HG02642 (cell line): ENCODE measurements at regions not wholly inside any gene's neighbourhood (a gene's known extent, or its start where the extent isn't known, plus 50 kb on each side); places are given as distances from the start of the nearest gene placed in this dataset.
"Not testable (repeated sequence)": the region's sequence is repeated elsewhere in the genome, so short reads cannot be mapped to it uniquely, and the experiment has no call there.

Experiments used
- ATAC-seq: cut with Tn5 transposase; IDR thresholded peaks from one replicate; pipeline ENCODE4 v1.9.1; 2021; ENCODE audit warnings: mild to moderate bottlenecking; ENCODE audit not compliant: unreplicated experiment, poor library complexity

DNA sequence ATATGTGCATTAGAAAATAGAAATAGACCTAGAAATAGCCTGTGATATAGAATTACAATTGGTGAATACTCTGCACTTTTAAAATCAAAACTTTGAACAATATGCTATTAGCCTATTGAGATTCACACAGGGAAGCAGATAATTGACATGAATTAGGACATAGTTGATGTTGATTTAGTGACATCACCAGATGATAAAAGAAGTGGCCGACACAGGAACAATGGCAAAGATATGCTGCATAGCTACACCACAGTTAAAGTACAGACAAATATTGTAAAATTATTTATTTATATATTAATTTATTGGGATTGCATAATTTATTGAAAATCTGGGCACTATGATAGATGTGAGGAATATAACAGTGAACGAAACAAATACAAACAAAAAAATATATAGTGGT, 261.5 kb upstream of the CCNH start:
- ATAC-seq: no peak

DNA sequence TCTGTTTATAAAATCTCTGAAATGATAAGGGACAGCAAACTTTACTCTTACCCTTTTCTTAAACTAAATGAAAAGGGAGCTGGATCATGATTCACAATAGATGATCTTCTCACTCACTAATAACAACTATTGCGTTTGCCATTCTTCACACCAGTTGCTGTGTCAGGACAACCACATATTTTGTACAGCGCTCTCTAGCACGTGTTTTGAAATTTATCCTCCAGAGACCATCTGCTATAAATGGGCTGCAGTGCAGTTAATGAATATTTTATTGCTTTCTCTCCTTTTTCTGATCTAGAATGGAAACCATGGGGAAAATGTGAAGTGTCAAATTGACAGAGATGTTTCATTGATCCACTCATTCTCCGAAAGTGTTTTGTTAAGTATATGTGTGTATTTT, 258.4 kb upstream of the CCNH start:
- no peak for ATAC-seq

DNA sequence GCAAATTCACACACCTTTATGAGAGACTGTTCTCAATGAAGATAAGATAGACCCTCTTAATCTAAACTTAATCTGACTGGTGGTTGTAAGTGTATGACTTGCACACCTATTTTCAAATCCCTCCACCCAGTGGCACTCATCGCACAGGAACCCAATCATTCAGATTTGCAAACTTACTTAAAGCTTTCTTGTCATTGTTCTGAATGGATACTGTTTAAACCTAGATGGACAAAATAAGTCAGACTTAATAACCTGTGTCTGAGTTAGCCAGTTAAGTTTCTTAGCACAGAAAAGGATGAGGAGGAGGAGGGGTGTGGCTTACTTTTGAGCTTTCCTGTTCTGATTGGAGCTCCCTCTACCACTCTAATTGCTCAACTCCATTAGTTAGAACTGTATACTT, 252.4 kb upstream of the CCNH start:
- no peak for ATAC-seq

DNA sequence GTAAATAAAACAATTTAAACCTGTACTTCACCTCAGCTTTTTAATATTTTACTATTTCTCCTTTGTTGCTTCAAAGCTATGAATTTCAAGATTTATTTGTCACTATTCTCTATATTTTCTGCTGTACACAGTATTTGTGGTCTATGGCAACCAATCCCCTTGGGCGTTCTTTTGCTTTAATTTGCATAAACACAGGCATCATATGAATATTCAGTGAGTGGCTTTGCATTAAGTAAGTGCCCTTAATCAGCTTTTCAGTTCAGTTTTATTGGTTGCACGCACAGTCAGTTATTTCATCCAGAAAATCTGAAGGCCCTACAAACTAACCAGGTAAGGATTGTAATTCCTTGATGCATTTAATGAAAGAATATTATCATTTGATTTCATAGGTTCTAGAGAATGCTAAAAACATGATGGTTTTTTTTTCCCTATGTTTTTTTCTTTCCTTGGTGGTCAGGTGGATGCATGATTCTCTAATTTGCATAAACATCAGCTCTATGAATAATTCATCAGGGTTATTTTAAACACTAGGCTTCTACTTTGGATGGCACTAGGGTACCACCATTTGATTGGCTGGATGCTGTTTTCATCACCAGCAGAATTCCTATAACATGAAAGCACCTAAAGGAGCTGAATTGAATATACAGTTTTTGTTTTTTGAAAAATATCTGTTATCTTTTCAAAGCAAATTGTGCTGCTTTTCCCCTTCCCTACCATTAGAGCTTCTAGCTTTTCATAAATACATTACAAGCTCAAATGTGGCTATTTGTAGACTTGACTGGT, 249.2 kb upstream of the CCNH start:
- no peak for ATAC-seq

DNA sequence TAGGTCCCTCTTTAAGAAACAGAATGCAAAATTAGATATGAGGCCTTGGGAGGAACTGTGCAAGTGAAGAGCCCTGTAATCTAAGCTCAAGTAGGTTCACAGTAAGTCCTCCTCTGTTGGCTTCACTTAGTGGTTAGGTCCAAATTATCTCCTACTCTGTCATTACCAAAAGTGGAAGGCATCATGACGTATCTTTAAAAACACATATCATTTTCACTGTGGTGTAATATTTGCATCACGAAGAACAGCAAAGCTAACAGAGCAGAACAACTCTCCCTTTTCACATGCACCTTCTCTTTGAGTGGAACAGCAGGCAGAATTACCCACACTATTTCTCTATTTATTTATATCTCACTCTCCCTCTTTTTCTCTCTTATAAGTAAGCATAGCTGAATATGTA, 240.5 kb upstream of the CCNH start:
- ATAC-seq: no peak

DNA sequence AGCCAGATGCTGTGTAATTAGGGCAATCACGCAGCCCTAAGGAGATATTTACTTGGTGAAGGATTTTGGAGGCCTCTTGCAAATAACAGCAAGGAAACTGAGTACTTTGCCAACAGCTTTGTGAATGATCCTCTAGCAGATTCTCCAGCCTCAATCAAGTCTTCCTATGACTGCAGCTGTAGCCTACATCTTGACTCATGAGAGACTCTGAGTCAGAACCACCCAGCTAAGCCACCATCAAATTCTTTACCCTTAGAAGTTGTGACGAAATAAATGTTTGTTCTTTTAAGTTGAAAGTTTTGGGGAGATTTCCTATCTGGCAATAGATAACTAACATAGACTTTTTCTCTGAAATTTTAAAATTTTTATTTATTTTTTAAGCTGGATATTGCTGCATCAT, 237.6 kb upstream of the CCNH start:
- no peak for ATAC-seq

DNA sequence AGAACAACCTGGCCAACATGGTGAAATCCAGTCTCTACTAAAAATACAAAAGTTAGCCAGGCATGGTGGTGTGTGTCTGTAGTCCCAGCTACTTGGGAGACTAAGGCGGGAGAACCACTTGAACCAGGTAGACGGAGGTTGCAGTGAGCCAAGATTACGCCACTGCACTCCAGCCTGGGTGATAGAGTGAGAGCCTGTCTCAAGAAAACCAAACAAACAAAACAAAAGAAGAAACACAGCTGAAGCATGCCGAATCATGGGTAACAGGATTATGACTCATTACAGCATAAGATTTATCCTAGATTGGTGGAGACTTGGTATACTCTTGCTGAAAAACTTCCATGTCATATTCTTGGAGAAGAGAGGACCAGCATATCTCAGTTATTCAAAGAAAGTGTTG, 236.7 kb upstream of the CCNH start:
- no peak for ATAC-seq

DNA sequence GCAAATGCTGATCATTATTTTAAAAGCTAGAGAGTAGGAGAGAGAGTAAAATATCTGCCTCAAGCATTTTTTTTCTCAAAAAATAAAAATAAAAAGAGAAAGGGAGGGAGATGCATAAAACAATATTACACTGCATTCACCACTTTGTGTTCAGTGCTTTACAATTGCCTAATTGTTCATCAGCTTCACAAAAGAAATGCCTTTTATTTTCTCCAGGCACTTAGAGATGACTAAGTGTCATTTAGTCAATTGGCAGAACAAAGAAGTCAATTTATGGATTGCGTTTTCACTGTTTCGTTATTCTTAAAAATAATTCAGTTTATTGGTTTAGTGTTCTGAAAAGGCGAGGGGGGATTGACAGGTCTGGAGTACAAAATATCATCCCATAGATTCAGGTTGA, 232.5 kb upstream of the CCNH start:
- no peak for ATAC-seq

DNA sequence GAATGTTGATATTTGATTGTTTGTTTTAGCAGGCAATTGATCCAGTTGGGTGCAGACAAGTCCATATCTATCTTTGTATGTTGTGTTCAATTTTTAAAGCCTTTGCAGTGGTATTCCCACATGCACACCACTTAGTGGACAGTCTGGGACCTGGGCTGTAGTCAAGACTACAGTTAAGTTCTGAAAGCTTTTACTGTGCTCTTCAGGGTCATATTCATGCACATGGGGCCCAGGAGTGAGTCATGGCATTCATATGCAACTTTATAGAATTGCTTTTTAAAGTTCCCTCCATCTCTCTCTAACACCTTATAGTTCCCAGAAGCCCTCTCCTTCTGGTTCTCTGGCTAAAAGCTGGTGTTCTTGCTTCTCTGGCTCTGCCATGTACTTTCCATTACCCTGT, 228.2 kb upstream of the CCNH start:
- no peak for ATAC-seq

DNA sequence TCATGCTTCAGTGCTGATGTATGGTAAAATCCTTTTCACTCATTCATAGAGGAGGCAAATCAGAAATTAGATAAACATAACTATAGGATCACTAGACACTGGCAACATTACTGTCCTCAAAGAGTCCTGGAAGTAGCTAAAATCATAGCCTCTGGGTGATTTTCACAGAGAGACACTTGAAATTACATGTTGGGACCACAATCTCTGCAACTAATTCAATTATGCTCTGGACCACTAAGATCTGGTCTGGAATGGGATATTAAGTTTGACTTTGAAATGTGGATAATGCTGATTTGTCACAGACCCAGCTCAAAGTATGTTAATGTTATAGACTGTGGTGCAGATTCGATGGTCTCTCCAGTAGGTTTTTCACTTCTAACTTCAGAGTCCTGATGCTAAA, 214.6 kb upstream of the CCNH start:
- ATAC-seq: no peak

DNA sequence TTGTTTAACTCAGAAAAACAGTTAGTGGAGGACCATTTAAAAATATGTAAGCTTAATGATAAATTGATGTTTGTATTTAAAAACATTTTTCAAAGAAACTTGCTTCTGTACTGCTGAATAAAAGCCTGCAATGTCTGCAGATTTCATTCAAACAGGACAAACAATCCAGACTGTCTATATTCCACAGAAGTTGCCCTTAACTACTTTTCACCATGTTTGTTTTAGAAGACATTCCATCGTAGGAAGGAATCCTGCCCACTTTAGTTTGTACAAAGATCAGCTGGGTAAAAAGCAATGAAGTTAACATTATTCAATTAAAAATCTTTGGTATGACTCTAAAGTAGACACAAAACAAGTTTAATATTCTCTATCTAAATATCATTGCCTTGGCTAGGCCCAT, 195.7 kb upstream of the CCNH start:
- ATAC-seq: no peak

DNA sequence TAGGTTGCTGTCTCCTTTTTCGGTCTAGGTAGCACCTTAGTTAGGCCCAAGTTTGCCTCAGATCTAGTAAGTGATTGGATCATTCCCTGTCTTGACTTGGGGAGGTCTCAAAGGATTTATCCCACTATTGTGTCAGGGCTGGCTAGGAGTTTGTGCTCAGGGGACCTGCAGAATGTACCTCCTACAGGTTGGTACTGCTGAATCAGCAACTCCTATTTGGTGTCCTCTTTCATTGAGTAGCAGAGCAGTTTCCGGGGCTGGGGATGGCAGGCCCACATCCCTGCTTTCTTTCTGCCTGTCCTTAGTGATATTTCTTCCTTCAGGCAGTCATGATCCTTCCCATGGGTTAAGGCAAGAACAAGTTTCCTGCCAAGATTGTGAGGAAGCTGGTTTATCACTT, 192.9 kb upstream of the CCNH start:
- ATAC-seq: no peak

DNA sequence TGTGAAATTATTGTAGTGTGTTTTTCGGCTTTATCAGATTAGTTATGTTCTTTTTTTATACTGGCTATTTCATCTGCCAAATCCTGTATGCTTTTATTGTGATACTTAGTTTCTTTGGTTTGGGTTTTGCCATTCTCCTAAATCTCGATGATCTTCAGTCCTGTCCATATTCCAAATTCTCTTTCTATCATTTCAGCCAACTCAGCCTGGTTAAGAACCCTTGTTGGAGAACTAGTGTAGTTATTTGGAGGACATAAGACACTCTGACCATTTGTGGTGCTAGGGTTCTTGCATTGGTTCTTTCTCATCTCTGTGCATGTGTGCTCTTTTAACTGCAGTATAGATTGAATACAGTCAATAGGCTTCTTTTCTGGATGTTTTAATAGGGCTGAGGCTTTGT, 187.0 kb upstream of the CCNH start:
- ATAC-seq: no peak

DNA sequence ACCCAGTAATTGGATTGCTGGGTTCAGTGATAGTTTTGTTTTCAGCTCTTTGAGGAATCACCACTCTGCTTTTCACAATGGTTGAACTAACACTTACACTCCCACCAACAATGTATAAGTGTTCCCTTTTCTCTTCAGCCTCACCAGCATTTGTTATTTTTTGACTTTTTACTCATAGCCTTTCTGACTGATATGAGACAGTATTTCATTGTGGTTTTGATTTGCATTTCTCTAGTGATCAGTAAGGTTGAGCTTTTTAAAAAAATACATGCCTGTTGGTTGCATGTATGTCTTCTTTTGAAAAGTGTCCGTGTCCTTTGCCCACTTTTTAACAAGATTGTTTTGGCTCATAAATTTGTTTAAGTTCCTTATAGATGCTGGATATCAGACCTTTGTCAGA, 185.7 kb upstream of the CCNH start:
- no peak for ATAC-seq

DNA sequence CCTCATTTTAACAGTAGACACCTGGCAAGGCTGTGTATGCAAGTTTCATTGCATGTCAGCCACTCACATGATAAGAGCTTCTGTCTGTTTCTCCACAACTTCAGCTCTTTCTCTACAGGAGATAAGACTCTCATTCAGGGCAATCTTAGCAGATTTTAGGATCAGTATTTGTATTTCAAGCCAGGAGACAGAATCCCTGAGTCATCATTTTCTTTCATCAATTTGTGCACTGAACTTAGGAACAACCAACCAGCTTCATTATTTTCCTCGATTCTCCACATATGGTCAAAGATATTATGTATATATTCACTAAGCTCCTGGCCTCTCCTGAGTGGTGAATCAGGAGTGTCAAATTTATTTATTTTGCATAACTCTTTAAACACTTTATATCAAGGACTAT, 181.8 kb upstream of the CCNH start:
- no peak for ATAC-seq

DNA sequence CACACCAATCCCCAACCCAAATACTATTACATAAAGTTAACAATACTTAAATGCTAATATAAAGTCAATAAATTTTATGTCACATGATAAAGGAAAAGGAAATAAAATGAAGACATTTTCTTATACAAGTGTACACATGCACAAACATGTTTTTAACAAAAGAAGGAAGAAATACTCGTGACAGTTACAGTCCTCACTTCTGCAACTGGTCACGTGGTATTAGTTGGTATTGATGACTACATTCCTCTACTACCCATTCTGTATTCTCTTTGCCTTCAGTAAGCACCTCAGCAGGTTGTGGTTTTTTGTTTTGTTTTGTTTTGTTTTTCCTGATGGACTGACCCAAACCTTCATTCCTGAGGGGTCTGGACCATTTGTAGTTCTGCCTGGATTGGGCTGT, 176.9 kb upstream of the CCNH start:
- no peak for ATAC-seq

DNA sequence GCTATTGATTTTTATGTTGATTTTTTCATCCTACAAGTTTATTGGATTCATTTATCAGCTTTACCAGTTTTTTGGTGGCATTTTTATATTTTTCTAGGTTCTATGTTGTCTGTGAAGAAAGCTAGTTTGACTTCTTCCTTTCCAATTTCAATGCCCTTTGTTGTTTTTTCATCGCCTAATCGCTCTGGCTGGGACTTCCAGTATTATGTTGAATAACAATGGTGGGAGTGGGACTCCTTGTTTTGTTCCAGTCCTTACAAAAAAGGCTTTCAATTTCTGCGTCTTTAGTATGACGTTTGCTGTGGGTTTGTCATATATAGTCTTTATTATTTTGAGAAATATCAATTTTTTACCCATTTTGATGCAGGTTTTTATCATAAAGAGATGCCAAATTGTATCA, 175.6 kb upstream of the CCNH start:
- ATAC-seq: no peak

DNA sequence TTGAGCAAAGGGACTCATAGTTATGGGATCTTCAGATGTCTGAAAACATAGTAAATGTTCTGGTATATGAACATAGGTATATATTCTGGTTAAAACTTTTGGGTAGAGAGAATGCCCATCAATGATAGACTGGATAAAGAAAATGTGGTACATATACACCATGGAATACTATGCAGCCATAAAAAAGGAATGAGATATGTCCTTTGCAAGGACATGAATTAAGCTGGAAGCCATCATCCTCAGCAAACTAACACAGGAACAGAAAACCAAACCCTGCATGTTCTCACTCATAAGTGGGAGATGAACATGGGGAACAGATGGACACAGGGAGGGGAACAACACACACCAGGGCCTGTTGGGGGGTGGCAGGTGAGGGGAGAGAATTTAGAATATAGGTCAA, 171.0 kb upstream of the CCNH start:
- ATAC-seq: not testable (repeated sequence)

DNA sequence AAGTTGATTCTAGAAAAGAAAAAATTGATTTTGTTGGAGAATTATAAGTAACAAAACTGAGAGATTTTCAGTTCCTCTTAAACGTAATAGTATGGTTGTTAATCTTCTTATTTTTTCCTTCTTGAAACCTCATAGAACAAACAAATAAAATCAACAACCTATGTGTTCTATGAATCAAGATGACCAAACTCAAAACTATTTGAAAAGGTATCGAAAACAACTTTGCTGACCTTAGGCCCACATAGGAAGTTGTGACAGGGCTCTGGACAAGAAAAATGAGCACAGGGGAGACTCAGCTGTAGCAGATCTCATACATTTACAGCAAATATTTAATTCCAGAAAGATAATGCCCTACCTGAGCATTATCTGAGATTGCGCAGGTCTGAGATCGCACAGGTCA, 169.4 kb upstream of the CCNH start:
- no peak for ATAC-seq

DNA sequence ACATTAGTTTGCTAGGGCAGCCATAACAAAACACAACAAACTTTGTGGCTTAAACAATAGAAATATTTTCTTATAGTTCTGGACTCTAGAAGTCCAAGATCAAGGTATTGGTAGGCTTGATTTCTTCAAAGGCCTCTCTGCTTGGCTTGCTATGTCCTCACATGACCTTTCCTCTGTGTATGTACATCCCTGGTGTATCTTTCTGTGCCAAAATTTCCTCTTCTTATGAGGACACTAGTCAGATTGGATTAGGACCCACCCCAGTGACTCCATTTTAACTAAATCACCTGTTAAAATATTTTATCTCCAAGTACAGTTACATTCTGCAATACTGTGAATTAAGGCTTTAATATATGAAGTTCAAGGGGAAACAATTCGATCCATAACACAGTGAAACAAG, 168.9 kb upstream of the CCNH start:
- ATAC-seq: no peak

DNA sequence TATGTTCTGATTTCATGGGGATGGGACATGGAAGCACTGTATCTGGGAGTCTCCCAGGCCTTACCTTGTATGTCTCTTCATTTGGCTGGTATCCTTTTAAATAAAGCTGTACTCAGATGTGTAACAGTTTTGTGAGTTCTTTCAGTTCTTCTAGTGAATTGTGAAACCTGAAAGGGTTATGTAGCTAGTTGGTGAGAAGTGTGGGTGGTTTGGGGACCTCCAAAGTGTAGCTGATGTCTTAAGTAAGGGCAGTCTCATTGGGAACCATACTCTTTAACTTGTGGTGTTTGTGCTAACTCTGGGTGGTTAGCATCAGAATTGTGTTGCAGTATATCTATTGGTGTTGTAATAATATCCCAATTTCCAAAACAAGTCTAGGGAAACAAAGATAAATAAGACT, 166.9 kb upstream of the CCNH start:
- ATAC-seq: no peak

DNA sequence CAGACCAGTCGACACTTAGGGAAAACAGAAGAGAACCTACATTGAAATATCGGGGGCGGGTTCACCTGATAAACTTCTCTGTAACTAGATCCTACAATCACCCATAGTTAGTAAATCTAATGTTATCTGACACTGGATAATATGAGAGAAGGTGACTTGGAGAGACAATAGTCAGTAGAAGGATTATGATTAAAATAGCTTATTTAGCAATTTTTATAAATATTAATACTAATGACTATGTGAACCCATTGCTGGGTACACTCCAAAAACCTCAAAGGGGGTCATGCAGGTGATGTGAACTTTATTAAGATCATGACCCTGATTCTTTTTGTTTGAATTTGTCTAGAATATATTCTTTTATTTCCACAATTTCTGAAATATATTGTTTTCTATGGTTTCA, 164.1 kb upstream of the CCNH start:
- ATAC-seq: no peak

DNA sequence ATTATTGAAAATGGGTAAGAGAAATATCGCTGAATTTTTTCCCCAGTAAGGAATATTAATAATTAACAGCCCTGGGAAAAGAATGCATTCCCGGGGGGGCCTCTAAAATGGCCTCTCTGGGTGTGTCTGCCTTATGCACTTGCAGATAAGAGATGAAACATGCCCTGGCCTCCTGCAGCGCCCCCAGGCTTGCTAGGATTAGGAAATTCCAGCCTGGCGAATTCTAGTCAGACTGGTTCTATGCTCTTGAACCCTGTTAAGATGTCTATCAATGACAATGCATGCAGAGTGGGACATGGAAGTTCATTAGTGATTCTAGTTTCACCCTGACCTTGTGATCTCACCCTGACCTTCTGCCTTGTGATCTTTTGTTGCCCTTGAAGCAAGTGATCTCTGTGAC, 163.6 kb upstream of the CCNH start:
- ATAC-seq: not testable (repeated sequence)
